GM19397 (cell line): ENCODE measurements at regions not wholly inside any gene's neighbourhood (a gene's known extent, or its start where the extent isn't known, plus 50 kb on each side); places are given as distances from the start of the nearest gene placed in this dataset.

Experiments
- ATAC-seq: cut with Tn5 transposase; IDR thresholded peaks from one replicate; pipeline ENCODE4 v1.9.1; 2021; ENCODE audit warnings: mild to moderate bottlenecking, moderate library complexity; ENCODE audit not compliant: unreplicated experiment

GRCh38 chr15:46178138-46178537 is 543.3 kb downstream of the SQOR start:
- ATAC-seq = no peak

GRCh38 chr15:46207341-46207740 is 572.5 kb downstream of the SQOR start:
- no peak for ATAC-seq

- no peak for ATAC-seq
These were observed 578.7 kb downstream of the SQOR start for GRCh38 chr15:46213551-46213950.

- no peak for ATAC-seq
These were observed 588.0 kb downstream of the SQOR start for GRCh38 chr15:46222826-46223225.

GRCh38 chr15:46229263-46229662 is 594.4 kb downstream of the SQOR start:
- ATAC-seq = no peak

GRCh38 chr15:46231786-46232185 is 597.0 kb downstream of the SQOR start:
- no peak for ATAC-seq

GRCh38 chr15:46232471-46232870 is 597.6 kb downstream of the SQOR start:
- ATAC-seq = no peak

GRCh38 chr15:46242935-46243334 is 608.1 kb downstream of the SQOR start:
- ATAC-seq = no peak

GRCh38 chr15:46251903-46252302 is 617.1 kb downstream of the SQOR start:
- no peak for ATAC-seq

GRCh38 chr15:46258056-46258455 is 623.2 kb downstream of the SQOR start:
- no peak for ATAC-seq

- no peak for ATAC-seq
These were observed 626.1 kb downstream of the SQOR start for GRCh38 chr15:46260937-46261336.

- no peak for ATAC-seq
These were observed 631.0 kb downstream of the SQOR start for GRCh38 chr15:46265664-46266347.

GRCh38 chr15:46266661-46267060 is 631.8 kb downstream of the SQOR start:
- no peak for ATAC-seq

- ATAC-seq = no peak
These were observed 635.8 kb downstream of the SQOR start for GRCh38 chr15:46270481-46271147.

GRCh38 chr15:46275701-46276100 is 640.9 kb downstream of the SQOR start:
- no peak for ATAC-seq

- ATAC-seq = no peak
These were observed 642.6 kb downstream of the SQOR start for GRCh38 chr15:46277451-46277850.

- ATAC-seq = no peak
These were observed 643.2 kb downstream of the SQOR start for GRCh38 chr15:46278062-46278461.

GRCh38 chr15:46278486-46279090 is 643.8 kb downstream of the SQOR start:
- ATAC-seq = no peak

- no peak for ATAC-seq
These were observed 646.1 kb downstream of the SQOR start for GRCh38 chr15:46280762-46281542.

- no peak for ATAC-seq
These were observed 658.7 kb downstream of the SQOR start for GRCh38 chr15:46293550-46293949.

GRCh38 chr15:46296002-46296401 is 661.2 kb downstream of the SQOR start:
- ATAC-seq = no peak
